ENCODE measurements at regions not wholly inside any gene's neighbourhood (a gene's known extent, or its start where the extent isn't known, plus 50 kb on each side); places are given as distances from the start of the nearest gene placed in this dataset.

DNA sequence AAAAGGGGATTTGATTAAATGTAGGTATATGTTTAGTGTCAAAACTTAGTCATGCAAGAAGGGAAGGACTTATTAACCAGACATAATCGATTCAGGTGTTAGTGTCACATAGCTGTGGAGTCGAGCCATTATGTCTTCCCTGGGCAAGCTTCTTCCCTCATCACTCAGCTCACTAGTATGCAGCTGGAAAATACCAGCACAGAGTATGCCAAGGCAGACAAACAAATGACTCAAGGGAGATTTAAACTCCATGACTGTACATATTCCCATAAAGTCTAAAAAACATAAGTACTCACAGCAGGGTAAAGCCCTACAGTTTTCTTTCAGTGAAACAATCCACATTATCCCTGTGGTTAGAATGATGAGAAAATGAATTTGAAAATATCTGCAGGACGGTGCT lies 304.5 kb downstream of the CBLL2 start:
- no peak for TF ChIP-seq ZNF585B (tag by site-specific recombination; IDR thresholded peaks at IDR 0.05)
- TF ChIP-seq, protein P1, sequence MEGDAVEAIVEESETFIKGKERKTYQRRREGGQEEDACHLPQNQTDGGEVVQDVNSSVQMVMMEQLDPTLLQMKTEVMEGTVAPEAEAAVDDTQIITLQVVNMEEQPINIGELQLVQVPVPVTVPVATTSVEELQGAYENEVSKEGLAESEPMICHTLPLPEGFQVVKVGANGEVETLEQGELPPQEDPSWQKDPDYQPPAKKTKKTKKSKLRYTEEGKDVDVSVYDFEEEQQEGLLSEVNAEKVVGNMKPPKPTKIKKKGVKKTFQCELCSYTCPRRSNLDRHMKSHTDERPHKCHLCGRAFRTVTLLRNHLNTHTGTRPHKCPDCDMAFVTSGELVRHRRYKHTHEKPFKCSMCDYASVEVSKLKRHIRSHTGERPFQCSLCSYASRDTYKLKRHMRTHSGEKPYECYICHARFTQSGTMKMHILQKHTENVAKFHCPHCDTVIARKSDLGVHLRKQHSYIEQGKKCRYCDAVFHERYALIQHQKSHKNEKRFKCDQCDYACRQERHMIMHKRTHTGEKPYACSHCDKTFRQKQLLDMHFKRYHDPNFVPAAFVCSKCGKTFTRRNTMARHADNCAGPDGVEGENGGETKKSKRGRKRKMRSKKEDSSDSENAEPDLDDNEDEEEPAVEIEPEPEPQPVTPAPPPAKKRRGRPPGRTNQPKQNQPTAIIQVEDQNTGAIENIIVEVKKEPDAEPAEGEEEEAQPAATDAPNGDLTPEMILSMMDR (tag by site-specific recombination; IDR thresholded peaks at IDR 0.05): no peak
- TF ChIP-seq BCL11B (tag by site-specific recombination; IDR thresholded peaks at IDR 0.05; ENCODE audit: low read depth): no peak
- TF ChIP-seq RBAK (tag by site-specific recombination; IDR thresholded peaks at IDR 0.05): no peak
- TF ChIP-seq SP2 (tag by site-specific recombination; IDR thresholded peaks at IDR 0.05): no peak

Data from HEK293 (cell line).